GM21447 (cell line): ENCODE measurements at regions not wholly inside any gene's neighbourhood (a gene's known extent, or its start where the extent isn't known, plus 50 kb on each side); places are given as distances from the start of the nearest gene placed in this dataset.
"Not testable (repeated sequence)": the region's sequence is repeated elsewhere in the genome, so short reads cannot be mapped to it uniquely, and the experiment has no call there.

ENCODE experiments used
- ATAC-seq: cut with Tn5 transposase; IDR thresholded peaks from one replicate; pipeline ENCODE4 v1.9.1; 2021; ENCODE audit not compliant: unreplicated experiment

DNA sequence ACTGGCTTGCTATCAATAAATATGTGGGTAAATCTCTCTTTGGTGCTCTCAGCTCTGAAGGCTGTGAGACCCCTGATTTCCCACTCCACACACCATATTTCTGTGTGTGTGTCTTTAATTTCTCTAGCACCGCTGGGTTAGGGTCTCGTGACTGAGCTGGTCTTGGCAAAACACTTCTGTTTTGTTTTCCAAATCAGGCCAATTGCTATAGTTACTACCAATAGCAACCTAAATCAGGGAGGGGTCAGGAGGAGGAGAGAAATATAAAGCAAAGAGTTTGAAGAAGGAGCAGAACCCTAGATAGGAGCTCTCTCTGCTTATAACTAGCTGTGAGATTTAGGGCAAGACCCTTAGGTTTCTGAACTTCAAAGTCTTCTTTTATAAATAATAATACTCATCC, 250.5 kb upstream of the IGFBP7 start:
- ATAC-seq = no peak

DNA sequence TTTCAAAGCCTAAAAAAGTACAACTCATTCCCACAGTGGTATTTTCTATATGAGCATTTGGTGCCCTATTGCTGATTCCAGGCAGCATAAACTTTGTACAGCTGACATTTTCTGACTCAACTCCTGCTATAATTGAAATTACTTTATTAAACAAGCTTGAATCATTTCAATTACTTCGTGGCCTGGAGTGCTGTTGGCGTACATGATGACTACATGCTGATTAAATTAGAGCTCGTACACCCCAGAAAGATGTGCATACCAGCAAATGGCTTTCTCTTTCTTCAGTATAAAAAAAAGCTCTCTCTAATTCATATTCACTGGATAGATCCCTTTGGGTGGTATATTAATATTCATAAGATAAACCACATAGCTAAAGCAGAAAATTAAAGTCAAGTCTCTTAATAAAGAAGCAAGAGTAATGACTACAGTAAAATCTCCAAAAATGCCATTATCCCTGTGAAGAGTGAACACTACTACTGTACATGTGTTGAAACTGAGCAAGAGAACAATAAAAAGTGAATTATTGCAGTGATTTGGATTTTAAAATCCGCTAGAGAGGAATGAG, 245.0 kb upstream of the IGFBP7 start:
- ATAC-seq = no peak

DNA sequence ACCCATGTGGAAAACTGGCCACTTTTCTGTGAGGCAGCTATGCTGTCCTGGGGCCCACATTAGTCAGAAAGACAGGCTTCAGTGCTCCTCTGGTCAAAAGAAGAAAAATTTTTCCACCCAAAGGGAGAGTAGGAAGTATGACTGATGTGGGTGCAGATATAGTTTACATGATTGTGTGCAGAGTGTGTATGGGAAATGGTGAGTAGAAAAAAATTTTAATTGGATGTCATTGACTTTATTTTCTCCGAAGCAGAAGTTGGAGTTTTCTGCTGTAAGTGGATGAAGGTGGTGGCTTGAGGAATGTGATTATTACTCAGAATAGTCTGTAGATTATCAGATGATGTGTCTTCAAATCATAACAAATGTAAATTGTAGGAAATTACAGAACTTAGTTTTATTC, 241.5 kb upstream of the IGFBP7 start:
- ATAC-seq = no peak

DNA sequence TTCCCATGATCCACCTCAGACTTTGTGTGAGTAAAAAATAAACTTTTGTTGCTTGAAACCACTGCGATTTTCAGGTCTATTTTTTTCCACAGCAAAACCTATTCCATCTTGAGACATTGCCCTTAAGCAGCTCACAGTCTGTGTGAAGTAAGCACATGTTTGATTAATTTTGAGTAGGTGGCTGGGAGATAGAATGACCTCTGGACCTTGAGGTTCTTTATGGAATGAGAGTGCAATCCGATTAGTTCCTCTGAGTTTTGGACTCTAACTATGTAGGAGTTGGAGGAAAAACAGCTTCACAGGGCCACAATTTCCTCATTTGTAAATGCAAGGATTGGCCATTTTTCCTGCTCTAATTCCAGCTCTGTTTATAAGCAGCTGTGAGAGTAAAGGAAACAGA, 234.1 kb upstream of the IGFBP7 start:
- no peak for ATAC-seq

DNA sequence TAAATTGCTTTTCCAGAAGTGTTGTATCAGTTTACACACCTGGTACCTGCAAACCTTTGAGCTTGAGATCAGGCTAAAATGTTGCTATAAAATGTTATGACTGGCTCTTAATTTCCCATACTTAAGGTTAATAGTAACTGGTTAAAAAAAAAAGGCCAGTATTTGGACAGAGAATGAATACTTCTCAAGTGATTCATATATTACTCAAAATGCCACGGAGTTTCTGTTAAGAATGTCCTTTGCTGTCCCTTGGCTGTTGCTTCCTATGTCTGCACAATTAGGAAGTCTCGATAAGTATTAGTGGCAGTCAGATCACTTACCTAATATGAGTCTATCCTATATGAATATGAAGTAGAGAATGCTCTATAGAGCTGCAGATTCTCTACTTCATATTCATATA, 232.2 kb upstream of the IGFBP7 start:
- no peak for ATAC-seq

DNA sequence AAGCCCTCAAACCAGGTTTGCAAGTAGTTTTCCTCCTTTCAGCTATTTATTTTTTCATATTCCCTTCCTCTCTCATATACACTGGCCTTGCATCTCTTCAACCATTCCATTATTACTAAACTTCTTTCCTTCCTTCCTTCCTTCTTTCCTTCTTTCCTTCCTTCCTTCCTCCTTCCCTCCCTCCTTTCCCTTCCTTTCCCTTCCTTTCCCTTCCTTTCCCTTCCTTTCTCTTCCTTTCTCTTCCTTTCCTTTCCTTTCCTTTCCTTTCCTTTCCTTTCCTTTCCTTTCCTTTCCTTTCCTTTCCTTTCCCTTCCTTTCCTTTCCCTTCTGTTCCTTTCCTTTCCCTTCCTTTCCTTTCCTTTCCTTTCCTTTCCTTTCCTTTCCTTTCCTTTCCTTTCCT, 228.7 kb upstream of the IGFBP7 start:
- ATAC-seq = not testable (repeated sequence)

DNA sequence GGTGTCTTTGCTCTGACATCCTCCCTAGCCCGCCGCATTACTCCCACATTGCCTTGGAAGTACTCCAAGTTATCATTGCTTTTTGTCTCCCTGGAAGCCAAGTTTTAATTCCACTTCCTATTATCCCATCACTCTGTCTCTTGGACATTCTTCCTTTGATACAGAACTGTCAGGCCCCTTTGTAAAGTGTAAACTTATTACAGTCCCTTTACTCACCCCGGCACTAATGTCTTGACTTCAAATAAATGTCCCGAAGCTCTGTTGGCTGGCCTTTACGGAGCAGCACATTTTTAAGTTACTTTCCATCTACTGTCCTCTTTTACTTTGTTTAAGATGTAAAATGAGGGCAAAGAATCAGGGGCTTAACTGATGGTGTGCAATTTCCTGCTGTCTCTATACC, 223.5 kb upstream of the IGFBP7 start:
- ATAC-seq = no peak

DNA sequence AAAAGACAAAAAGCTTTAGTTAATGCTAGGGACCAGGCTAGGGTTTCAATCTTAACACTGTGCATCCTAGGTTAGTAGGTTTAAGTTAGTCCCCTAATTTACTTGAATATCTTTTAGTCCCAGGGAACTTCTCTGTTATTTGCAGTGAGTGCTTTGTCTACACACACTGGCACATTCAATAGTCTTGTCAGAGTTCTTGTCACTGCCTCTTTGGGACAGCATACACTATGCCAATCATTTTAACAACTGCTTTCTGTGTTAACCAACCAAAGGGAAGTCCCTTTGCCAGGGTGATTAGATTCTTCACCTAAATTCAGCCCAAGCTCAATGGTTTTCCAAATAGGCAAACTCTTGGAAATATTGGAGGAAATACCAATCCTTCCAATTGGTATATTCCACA, 221.8 kb upstream of the IGFBP7 start:
- ATAC-seq = no peak

DNA sequence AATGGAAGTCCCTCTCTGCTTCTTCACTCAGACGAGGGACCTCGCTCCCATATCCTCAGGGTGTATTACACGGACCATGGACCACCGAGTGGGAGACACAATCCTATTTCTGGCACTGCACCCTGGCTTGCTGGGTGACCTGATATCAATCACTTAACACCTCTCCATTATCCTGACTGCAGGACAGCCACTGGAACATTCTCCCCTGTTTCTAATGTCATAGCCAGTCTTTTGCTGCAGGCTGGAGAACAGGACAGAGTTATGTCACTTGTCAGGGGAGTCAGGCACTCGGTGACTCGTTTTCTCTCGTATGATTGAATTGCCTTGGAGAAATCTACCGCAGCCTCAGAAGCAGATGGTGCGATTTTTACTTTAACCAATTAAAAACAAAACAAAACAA, 219.1 kb upstream of the IGFBP7 start:
- ATAC-seq = no peak

DNA sequence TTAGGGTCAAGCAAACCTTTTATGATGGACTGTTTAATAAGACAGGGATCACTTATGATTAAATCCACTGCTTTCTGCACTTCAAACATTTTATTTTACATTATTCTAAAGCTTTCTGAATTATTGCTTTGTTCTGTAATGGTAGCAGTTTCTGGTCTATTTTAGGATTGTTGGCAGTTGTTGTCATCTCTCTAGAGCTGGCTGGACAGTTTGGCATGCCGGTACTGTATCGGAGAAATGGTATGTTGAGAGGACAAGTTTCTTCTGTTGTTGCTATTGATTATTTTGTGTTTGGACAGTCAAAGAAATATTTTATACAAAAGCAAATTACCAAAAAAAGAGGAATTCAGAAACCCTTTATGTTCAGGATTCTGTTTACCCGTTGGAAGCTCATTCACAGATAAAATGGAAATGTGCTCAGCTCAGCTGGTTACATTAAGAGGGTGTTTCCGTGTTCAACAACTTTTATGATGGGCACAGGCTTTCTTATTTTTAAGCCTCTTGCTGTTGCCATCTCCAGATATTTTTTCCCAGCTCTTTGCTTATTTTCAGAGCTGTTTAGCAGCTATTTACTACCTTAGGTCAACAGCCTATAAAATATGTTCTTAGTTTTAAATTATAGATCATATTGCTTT, 214.6 kb upstream of the IGFBP7 start:
- no peak for ATAC-seq

DNA sequence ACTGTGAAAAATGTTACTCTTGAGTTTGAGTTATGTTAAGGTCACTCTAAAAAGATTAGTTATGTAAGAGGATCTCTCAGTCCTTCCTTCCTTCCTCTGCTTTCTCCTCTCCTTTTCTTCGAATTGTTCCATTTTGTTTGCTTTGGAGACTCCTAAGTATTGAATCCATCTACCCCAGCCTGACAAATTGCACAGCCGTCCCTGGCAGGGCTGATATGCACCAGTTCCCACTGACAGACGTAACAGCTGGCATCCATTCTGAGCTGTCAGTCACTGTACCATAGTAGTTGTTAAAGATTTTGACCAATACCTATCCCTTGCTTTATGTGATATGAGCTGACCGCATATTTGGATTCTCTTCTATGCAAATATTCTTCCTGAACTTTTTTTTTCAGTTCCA, 210.7 kb upstream of the IGFBP7 start:
- ATAC-seq = no peak

DNA sequence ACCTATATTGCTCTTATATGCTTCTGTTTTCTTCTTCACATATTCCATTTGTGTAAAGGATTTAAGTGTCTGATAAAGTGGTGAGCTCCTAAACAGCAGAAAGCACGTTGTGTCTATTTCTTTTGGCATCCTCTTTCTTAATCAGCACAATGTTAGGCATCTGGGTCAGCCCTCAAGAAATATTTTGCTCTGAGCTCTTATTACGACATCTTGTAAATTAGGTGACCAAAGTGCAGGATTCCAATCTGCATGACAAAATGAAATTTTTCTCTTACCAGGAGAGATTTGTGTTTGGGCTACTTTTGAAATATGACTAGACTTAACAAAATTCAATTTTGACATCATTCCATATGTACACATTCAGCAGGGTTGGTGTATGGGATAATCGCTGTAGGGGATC, 210.0 kb upstream of the IGFBP7 start:
- ATAC-seq = no peak

DNA sequence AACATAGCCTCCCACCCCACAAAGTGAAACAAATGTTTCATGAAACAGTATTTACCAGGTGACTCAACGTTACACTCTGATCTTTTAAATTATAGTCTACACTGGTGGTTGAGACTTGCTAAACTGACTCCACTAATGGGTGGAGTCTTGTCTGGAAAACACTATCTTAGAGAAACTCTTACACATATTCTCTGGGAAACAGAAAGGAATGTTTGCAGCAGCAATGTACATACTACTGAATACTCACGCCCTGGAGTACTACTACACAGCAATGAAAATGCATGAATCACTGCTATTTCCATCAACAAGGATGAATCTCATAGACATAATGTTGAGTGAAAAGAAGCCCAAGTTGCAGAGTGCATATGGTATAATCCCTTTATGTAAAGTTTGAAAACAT, 208.5 kb upstream of the IGFBP7 start:
- ATAC-seq = no peak

DNA sequence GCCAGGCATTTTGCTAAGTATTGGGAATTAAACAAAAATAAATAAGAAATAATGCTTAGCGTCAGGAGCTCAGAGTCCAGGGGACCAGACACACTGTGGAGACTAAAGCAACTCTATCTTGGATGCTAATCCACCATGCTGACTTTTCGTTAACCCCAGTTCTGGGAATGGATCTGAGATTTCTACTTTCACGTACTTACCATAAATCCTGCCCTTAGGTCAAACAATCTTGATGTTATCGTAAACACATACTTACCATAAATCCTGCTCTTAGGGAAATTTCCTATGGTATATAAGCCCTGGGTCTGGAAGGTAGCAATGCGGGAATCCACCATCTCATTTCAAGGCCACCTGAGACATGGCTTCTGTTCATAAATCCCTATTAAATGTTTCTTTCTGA, 204.5 kb upstream of the IGFBP7 start:
- no peak for ATAC-seq

DNA sequence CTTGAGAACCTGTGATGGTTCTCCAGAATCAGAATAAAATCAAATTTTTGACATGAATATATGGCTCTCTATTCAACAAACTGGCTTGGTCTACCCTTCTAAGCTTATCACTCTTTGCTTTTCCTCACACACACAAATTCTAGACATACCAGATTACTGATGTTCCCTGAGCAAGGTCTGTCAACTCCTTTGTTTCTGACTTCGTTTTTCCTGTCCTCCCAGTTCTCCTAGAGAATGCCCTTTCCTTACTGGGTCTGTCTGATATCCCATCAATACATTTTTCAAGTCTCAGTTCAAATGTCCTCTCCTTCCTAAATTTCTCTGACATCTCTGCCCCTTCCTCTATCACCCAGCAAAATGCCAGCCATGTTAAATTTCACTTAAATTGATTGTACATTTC, 202.1 kb upstream of the IGFBP7 start:
- ATAC-seq = no peak

DNA sequence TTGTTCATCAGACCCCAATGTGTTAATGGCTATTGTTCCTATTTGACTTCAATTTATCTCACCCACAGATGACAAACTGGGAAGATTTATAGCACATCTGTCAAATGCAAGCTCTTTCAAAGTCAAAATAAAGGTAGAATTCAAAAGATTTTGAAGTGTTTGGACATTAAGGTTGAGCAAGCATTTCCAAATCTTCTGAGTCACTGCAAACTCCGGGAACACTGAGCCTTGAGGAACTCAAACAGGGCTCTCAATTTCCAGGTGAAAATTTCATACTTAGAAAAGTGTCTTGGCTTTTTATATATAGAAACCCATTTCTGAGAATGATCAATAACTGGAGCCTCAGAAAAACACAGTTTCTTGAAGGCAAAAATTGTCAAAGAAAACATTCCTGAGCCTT, 199.5 kb upstream of the IGFBP7 start:
- no peak for ATAC-seq

DNA sequence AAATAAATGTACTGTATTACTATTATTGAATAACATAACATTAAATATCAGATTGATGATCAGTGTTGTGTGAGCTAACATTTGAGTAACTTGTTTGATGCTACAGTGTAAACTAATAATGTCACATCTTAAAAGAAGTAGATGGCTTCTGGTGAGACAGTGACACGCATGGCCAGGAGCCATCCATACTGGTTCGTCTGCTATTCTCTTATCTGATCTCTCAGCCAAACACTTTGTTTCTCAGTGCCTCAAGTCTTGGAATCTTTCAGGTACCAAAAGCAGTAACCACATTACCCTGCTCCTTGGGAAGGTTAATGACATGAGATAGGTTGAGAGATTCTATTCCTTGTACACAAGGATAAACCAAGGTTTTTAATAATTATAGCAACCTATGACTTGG, 198.1 kb upstream of the IGFBP7 start:
- no peak for ATAC-seq

DNA sequence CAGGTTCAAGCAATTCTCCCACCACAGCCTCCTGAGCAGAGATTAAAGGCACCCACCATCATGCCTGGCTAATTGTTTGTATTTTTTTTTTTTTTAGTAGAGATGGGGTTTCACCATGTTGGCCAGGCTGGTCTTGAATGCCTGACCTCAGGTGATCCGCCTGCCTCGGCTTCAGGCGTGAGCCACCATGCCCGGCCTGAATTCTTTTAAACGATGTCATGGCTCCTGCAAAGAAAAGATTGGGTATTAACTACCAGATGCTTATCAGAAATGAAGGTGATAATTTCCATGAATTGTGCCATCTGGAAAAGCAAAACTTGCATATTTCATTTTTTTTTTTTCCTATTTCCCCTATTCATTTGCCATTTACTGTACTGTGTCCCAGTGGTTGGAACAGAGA, 195.7 kb upstream of the IGFBP7 start:
- ATAC-seq = no peak

DNA sequence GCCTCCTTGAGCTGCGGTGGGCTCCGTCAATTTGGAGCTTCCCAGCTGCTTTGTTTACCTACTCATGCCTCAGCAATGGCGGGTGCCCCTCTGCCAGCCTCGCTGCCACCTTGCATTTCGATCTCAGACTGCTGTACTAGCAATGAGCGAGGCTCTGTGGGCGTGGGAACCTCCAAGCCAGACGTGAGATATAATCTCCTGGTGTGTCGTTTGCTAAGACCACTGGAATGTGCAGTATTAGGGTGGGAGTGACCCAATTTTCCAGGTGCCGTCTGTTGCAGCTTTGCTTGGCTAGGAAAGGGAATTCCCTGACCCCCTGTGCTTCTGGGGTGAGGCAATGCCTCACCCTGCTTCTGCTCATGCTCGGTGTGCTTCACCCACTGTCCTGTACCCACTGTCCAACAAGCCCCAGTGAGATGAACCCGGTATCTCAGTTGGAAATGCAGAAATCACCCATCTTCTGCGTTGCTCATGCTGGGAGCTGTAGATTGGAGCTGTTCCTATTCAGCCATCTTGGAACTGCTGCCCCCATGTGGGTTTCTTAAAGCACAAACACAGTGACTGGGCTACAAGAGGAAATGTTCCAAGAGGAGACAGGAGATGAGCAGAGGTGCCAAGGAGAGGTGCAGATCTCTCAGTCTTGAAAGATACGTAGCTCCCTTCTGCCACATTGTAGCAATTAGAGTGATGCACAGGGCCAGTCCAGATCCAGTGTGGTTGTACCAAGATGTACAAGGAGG, 193.0 kb upstream of the IGFBP7 start:
- ATAC-seq = no peak

DNA sequence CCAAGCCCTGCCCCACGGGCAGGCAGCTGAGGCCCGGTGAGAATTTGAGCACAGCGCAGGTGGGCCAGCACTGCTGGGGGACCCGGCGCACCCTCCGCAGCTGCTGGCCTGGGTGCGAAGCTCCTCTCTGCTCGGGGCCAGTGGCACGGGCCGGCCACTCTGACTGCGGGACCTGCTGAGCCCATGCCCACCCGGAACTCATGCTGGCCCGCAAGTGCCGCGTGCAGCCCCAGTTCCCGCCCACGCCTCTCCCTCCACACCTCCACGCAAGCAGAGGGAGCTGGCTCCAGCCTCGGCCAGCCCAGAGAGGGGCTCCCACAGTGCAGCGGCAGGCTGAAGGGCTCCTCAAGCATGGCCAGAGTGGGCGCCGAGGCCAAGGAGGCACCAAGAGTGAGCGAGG, 190.1 kb upstream of the IGFBP7 start:
- not testable (repeated sequence) for ATAC-seq

DNA sequence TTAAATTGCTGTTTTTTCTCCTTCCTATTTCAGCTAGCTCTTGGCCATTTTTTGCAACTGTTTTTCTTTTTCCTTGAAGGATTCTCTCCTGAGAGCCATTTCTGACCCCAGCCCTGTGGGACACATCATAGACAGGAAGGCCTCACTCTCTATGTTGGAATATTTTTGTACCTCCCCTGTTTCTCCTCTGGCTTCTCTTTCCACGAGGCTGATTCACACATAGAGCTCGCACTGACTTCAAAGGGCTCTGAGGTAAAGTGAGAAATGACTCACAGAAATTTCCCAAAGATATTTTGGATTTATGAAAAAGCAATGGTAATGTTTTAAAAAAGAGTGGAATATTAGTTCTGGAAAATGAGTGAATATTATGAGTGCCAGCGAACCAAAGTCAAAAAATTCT, 181.7 kb upstream of the IGFBP7 start:
- no peak for ATAC-seq

DNA sequence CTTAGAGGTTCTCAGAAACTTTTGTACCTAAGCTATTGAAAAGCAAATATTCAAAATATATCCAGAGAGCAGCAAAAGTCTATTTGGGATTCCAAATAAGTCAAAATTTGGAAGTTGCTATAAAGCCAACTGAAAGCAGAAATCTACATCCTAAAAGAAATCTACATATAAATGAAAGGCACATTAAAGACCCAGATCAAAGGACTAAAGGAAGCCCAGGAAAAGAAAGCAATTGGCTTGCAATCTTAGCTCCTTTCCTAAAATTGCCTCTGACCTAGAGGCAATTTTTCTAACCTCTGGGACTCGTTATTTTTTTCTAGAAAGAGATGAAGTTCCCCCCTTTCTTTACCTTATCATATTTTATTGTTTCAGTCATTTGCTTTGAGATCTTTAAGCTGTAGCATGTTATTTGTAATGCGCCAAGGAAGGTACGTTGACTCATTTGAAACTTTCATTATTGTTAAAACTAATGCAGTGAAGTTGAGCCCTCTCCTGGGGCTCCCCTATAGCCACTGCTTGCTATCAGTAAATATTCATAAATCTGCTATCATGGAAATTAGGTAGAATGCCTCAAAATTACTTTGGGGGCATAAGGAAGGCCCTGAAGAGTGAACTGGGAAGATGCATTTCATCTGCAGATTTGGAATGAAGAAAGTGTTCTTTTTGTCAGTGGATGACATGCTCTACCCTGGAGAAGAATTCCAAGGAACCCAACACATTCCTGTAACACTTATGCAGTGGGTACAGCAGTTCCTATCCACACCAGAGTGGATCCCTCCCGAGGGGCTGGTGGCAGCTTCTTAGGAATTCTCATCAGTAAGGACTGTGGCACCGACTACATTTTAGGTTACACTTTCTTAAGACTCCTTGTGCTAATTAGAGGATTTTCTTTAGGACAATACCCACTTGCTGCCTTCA, 177.8 kb upstream of the IGFBP7 start:
- ATAC-seq = no peak
